Occipital lobe (tissue), 1 donor: ENCODE measurements at regions not wholly inside any gene's neighbourhood (a gene's known extent, or its start where the extent isn't known, plus 50 kb on each side); places are given as distances from the start of the nearest gene placed in this dataset.
"Not testable (repeated sequence)": the region's sequence is repeated elsewhere in the genome, so short reads cannot be mapped to it uniquely, and the experiment has no call there.

Experiments used
- DNase-seq: peaks from one replicate; lab custom pipeline; 2025; lab: John Stamatoyannopoulos, UW

DNA sequence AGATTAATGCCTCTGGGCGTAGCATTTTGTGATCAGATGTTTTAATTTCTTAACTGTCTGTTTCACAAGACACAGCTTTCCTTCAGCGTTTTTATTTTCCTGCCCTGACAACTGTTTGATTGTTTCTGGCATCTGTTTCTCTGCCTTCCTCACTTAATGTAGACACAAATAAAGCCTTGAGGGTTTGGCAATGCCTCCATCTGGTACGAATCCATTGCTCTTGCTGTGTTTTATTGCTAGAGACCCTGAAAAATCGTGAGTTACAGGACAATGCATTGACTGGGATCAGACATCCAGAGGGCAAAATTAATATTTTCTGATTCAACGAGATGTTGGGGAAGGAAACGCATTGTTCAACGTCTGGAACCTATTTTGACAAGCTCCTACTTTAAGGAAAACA, 363.5 kb downstream of the MRPL39 start:
- no peak for DNase-seq

DNA sequence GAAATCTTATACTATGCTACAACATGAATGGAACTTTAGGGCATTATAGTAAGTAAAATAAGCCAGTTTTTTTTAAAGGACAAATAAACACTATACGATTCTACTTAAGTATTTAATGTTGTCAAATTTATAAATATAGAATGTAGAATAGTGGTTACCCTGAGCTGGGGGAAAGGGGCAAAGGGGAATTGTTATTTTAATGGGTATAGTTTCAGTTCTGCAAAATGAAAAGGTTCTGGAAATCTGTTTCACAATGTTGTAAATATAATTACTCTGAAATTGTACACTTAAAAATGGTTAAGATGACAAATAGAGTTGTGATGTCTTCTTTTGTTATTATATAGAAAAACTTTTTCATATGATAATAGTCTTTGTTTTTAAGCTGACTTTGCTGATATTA, 366.3 kb downstream of the MRPL39 start:
- DNase-seq = no peak

DNA sequence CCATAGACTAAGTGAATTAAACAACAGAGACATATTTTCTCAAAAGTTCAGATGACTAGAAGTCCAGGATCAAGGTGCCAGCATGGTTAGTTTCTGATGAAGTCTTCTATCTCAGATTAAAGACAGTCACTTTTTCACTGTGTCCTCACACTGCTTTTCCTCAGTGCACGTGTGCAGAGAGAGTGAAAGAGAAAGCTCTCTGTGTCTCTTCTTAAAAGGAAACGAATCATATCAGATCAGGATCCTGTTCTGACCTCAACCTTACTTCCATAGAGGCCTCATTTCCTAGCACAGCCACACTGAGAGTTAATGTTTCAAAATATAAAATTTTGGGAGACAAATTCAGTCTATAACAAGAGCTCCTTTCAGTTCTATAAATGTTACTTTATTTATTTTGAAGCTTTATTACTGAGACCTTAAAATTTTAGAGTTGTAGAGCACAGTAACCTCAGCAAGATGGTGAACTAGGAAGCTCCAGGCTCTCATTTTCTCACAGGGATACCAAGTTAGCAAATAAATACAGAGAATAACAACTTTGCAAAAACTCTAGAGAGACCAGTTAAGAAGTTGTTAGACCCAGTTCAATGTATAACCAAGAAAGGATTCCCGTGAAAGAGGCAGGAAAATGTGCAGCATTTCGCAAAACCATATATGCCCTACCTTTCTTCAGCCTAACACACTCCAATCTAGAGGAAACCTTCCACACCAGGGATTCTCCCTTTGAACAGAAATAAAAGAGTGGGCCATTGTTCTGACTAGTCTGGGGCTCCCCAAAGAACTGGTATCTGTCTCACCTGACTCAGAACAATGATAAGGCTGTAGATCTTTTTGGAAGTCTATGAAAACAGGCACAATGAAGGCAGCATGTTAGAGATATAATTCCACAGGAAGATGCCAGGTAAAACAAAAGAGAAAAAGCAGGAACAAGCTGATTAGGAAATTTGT, 372.2 kb downstream of the MRPL39 start:
- DNase-seq = no peak

DNA sequence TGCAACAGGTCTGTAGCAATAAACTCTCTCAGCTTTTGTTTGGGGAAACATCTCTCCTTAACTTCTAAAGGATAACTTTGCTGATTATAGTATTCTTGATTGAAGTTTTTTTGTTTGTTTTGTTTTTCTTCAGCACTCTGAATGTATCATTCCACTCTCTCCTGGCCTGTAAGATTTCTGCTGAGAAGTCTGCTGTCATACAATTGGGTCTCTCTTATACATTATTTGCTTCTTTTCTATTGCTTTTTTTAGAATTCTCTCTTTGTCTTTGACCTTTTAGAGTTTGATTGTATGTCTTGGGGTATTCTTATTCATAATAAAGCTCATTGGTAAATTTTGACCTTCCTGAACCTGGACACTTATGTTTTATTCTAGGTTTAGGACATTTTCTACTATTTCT, 386.3 kb downstream of the MRPL39 start:
- no peak for DNase-seq

DNA sequence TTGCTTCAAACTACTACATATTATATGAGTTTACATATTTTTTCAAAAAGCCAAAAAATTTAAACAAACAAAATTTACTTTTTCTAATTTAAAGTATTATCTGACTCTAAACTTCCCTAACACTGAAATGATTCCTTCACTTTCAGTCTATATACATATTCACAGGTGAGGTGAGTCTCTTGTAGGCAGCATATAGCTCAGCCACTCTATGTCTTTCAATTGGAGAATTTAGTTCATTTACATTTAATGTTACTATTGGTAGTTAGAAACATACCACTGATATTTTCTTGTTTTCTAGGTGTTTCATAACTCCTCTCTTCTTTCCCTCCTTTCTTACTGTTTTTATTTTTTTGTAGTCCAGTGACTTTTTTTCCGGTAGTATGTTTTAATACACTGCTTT, 387.1 kb downstream of the MRPL39 start:
- DNase-seq = no peak

DNA sequence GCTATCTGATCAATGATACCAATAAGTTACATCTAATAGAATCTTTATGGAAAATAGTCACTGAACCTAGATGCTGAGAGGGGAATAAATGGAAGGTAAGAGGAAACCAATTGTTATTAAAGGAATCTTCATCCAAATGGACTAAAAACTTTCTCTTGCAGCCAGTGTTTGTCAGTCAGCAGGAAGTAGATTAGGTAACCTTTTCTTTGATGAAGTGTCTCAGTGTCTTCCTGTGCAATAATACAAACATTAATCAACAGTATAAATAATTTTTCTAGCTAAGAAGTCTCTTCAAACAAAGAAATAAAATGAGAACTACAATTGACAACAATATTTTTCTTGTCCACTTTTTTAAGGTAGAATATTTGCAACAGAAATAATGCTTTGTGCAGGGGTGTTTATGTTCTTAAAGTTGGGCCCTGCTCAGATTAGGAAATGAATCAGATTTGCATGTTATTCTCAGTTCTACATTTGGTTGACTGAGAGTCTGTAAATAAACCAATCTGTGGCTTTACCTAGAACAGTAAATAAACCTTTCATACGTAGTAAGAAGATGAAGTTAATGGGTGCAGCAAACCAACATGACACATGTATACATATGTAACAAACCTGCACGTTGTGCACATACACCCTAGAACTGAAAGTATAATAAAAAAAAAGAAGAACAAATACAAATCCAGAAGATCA, 391.4 kb downstream of the MRPL39 start:
- DNase-seq = no peak

DNA sequence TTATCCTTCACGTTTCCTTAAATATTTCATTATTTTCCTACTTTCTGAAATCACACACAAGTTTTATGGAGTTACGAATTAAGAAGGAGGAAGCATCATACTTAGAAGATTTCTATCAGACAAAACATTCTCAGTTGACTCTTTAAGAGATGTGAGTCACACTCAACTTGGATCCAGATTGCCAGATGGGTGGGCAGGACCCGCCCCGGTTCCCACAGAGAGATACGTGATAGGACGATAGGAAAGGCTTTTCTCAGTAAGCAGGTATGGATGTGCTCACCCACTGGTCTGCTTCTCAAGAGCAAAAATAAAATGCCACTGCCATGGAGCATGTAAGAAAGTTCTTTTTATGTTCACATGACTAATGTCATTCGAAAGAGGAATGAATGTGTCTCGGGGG, 392.6 kb downstream of the MRPL39 start:
- no peak for DNase-seq

DNA sequence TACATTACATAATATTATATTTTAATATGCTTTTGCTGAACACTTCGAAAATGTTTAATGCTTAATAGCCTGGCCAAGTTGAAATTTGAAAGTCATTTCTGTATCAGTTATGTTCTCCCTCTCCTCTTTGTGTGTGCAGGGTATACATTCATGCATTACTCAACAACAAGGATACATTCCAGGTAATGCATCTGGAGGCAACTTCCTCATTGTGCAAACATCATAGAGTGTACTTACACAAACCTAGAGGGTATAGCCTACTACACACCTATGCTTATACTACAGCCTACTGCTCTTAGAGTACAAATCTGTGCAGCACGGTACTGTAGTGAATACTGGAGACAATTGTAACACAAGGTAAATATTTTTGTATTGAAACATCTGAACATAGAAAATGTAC, 407.3 kb downstream of the MRPL39 start:
- no peak for DNase-seq

DNA sequence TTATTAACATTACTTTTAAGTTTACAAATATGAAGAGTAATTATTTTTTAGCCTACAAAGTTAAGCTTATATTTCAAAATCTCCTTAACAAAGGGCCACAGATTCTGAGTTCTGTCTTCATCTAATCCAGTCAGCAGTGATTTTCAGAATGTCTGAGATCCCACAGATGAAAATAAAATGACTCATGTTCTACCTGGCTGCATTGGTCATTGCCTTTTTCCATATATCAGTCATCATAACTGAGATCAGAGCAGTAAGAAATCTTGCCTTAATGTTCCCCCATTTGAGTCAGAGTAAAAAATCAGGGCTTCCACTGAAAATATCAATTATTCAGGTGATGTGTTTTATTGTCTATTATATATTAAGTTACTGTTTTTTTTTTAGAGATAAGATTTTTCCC, 416.1 kb downstream of the MRPL39 start:
- DNase-seq = no peak

DNA sequence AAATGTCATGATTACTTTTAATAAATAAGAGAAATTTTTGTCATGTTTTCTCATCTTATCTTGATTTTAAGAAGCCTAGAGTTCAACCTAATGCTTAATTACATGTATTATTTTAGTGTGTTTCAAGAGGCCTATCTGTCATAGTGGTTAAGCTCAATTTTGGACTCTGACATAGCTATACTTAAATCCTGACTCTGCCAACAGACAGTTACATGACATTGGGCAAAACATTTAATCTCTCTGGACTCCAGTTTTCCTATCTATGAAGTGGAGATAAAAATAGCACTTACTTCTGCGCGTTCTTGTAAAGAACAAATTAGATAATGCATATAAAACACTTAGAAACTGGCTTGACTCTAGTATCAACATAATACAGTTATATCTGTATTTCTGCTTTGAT, 417.8 kb downstream of the MRPL39 start:
- DNase-seq = no peak

DNA sequence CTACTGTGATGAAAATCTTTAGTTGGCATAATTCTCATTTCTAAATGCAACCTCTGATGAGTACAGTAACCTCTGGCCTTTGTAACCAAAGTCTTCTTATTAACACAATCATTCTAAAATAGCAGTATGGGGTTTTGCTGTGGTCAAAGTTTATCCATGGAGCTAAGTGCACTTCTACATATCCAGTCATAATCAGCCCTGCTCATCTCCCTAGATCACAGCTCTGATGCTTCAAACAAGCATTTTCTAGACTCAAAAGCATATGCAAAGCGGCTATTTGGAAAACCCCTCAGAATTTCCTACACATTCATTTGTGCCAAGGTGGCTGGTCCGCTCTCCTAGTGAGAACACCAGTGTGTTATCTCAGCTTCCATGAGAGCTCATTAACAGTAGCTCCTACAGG, 418.6 kb downstream of the MRPL39 start:
- DNase-seq = no peak

DNA sequence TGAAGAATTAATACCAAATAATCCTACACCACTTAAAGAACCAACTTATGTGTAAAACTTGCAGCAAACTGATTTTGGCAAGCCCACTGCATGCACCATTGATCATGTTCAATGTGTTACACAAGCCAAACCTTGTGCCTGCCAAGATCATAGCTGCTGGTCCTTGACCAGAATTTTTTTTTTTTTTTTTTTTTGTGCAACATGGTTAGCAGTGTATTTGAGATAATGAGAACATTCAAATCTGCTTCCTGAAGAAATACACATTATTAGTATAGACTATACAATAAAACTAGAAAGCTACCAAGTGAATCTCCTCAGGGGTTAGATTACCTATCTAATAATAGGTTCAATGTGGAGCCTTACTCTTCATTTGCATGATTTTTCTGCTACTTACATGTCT, 421.0 kb downstream of the MRPL39 start:
- no peak for DNase-seq

DNA sequence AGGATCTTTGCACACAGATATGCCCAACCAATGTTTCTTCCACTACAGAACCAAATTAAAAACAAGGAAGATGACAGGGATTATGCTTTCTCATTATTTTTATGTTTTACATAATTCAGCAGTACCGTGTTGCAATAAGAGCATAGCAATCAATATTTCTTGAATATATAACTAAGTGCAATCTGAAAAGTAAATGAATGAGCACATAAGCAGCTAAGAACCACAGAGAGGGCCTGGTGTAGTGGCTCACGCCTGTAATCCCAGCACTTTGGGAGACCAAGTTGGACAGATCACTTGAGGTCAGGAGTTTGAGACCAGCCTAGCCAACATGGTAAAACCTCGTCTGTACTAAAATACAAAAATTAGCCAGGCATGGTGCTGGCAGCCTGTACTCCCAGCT, 423.7 kb downstream of the MRPL39 start:
- no peak for DNase-seq

DNA sequence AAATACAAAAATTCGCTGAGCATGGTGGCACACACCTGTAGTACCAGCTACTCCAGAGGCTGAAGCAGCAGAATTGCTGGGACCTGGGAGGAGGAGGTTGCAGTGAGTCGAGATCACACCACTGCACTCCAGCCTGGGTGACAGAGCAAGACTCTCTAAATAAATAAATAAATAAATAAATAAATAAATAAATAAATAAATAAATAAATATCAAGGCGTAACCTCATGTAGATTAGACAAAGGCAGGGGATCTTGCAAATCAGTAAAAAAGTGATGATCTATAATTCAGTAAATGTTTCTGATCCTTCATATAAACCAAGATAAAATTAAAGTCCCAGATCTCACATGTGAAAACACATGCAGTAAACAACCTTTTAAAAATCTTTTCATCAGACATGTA, 425.6 kb downstream of the MRPL39 start:
- DNase-seq = not testable (repeated sequence)

DNA sequence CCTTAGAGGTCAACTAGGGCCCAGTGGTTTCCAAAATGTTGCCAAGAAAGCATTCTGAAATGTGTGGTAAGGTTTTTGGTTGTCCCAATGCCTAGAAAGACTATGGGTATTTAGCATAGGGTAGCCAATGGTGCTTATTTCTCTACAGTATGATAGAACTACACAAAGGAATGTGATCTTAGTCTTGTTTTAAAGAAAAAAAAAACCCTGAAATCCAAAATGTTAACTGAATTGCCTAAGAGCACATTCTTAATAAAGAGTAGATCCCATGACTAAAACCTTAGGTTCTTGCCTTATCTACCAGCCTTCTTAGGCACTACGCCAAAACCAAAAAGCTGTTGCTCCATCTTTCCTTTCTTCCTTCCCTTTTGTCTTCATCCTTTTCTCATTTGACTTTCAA, 428.2 kb downstream of the MRPL39 start:
- no peak for DNase-seq

DNA sequence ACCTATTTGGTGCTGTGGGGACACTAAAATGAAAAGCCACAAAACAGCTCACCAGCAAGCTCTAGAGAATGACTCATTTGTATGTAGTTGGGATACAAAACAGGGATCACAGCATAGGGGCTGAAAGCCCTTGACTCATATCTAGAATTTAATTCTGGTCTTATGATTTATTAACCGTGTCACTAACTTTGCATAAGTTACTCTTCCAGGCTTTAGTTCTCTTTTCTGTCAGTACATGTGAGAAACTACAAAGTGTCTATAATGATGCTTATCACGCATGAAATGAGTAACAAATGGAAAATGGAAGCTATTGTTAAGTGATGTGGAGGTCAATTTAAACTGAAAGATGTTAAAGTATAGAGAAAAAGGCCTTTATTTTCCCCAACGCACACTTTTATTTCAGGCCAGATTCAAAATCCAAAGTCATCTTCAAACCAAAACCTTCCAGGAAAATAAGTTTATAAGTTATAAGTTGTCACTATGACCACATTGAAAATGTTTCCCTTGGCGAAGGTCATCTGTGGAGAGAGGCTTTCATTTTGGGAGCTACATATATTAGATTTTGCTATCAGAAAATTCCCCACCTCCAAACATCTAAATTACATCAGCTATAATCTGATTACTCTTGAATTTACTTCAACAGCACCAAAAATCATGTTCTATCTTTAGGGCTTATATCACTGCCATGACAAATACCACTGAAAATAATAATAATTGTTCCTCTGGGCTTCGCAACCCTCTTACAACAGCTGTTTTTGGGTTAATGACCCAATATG, 430.5 kb downstream of the MRPL39 start:
- DNase-seq = no peak

DNA sequence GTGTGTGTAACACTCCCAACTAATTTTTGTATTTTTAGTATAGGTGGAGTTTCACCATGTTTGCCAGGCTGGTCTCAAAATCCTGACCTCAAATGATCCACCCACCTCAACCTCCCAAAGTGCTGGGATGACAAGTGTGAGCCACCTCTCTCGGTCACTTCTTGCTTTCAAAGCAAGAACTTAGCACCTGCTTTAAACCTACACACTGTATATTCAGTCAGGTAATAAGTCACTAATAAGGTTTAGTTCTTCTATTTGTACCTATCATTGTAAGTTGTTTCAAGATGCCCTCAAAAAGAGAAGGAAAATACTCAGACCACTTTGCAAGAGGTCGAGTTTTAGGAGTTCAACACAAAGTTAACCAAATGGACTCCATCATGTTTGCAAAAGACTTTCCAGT, 431.3 kb downstream of the MRPL39 start:
- DNase-seq = no peak

DNA sequence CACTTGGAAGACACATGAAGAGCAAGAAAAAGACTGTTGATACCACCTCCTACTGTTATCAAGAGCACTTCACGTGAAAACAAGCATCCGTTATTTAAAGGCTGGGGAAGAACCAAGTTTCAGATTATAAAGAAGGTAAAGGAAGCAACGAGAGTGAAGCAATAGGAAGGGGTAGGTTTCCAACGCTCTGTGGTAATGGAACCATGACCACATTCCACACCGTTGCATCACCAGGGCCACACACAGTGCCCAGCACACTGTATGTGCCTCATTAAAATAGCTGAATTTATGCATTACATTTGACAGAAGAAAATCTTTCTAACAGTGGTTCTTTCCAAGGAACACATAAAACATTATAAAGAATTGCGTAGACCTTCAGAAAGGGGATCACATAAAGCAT, 435.8 kb downstream of the MRPL39 start:
- DNase-seq = no peak

DNA sequence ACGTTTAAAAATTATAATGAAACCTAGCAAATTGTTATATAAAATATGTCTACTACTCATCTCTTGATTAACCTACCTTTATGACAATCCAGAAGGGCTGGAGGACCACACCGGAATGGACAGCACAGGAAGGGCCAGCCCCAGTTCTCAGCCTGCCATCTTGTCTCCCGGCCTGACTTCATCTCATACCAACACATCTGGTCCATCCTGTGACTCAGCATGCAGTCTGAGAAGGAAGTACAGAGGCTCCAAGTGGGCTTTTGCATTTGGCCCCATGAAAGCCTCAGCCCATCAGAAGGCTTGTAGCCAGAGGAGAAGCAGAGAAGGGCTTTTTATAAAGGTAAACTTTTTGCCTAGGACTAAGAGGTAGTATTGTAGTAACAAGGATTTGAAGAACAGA, 436.6 kb downstream of the MRPL39 start:
- DNase-seq = no peak

DNA sequence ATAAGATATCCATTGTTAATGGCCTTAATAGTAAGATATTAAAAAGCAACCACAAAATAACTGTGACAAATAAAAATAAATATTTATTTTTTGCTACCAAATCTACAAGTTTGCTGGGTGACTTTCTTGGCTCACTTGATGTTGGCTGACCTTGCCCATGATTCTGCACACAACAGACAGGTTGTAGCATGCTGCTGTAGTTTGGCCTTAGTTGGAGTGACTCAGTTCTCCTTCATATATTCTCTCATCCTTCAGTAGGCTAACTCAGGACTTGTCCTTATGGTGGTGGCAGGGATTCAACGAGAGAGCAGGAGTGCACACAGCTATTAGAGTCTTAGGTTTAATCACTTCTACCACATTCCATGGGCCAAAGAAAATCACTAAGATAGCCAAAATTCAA, 437.9 kb downstream of the MRPL39 start:
- no peak for DNase-seq

DNA sequence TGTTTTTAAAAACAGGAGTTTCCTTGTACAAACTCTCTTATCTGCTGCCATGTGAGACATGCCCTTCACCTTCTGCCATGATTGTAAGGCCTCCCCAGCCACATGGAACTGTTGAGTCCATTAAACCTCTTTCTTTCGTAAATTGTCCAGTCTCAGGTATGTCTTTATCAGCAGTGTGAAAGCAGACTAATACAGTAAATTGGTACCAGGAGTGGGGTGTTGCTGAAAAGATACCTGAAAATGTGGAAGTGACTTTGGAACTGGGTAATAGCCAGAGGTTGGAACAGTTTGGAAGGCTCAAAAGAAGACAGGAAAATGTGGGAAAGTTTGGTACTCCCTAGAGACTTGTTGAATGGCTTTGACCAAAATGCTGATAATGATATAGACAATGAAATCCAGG, 440.4 kb downstream of the MRPL39 start:
- DNase-seq = not testable (repeated sequence)

DNA sequence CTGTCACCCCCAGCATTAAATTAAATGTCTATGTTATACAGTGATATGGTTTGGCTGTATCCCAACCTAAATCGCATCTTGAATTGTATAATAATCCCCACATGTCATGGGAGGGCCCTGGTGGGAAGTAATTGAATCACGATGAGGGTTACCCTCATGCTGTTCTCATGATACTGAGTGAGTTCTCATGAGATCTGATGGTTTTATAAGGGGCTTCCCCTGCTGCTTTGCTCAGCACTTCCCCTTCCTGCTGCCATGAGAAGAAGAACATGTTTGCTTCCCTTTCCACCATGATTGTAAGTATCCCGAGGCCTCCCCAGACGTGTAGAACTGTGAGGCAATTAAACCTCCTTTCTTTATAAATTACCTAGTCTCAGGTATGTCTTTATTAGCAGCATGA, 445.7 kb downstream of the MRPL39 start:
- no peak for DNase-seq
